ENCODE measurements at regions not wholly inside any gene's neighbourhood (a gene's known extent, or its start where the extent isn't known, plus 50 kb on each side); places are given as distances from the start of the nearest gene placed in this dataset.

GRCh38 chr2:126317790-126318431 lies 338.0 kb upstream of the GYPC start:
- no peak for DNase-seq (ENCODE audit: low spot score)

GRCh38 chr2:126322342-126322741 lies 333.6 kb upstream of the GYPC start:
- no peak for DNase-seq (ENCODE audit: low spot score)

- DNase-seq (ENCODE audit: low spot score), result no peak
Observed at GRCh38 chr2:126325202-126325601, 330.8 kb upstream of the GYPC start.

DNA sequence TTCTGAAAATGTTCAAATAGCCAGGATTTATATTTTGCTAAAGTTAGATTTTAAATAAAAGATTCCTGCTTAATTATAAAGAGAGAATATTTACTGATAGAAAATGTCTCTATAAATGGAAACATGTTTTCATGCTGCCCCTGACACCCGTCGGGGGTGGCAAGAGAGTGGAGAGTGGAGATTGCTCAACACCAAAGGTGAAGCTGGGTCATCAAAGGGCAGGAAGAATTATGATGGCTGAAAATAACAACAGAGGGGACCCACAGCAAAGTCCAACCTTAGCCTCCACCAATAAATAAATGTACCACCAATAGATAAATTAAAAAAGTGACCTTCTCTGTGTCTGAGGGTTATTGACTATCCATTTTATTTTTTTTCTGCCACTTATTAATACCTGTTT lies 326.8 kb upstream of the GYPC start:
- no peak for DNase-seq (ENCODE audit: low spot score)

DNA sequence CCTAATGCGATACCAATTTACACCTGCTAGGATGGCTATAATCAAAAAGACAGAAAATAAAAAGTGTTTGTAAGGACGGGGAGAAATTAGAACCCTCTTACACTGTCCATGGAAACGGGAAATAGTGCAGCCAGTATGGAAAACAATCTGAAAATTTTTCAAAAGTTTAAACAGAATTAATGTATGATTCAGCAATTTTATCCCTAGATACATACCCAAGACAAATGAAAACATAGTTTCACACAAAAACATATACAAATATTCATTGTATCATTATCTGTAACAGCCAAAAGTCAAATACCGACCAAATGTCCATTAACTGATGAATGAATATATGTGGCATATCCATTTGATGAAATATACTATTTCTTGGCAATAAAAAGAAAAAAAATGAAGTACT lies 313.5 kb upstream of the GYPC start:
- DNase-seq (ENCODE audit: low spot score), result no peak

- DNase-seq (ENCODE audit: low spot score), result no peak
Observed at GRCh38 chr2:126343136-126343535, 312.8 kb upstream of the GYPC start.

GRCh38 chr2:126344493-126344892 lies 311.5 kb upstream of the GYPC start:
- no peak for DNase-seq (ENCODE audit: low spot score)

DNA sequence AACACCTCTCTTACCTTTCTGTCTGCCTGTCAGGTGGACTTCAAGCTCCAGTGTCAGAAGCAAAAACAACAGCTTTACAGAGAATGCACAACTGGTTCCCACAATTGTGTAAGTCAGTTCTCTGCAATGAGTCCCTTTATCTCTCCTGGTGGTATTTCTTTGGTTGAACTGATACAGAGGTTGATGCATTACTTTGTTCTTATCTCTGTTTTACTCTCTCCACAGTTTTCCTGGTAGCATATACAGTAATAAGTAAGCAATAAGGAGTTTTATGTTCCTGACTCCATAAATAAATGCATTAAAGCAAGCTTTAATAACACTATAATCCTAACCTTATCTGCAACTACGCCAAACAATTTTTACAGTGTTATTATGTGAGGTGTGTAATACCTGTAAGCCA lies 310.3 kb upstream of the GYPC start:
- DNase-seq (ENCODE audit: low spot score), result no peak

DNA sequence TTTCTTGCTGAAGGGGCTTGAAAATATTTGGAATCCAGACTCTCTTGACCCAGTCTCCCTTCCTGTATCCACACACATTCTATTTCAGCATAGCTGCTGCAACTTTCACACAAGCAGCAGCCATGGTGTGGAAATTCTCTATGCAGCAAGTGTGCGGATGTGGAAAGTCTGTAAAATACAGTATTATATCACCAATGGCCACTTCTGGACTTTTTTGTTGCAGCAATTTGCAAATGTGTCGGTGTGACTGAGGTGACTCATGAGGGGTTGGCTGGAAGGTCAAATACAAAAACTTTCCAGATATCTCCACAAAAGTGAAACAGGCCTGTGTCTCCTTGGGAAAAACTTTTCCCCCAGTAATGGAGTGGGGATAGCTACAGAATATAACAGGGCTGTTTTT lies 299.3 kb upstream of the GYPC start:
- no peak for DNase-seq (ENCODE audit: low spot score)

DNA sequence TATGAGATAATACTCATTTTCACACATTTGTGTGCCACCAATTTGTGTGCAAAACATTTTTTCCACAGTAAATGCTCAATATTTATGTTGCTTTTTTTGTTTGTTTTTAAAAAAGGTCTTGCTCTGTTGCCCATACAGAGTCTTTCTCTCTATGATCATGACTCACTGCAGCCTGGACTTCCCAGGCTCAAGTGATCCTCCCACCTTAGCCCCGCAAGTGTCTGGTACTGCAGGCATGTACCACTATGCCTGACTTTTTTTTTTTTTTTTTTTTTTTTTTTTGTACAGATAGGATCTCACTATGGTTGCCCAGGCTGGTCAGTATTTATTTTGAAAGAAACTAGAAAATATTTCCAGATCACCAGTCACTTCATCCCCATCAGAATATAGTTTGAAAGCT lies 297.8 kb upstream of the GYPC start:
- DNase-seq (ENCODE audit: low spot score), result no peak

- no peak for DNase-seq (ENCODE audit: low spot score)
Observed at GRCh38 chr2:126359494-126359893, 296.5 kb upstream of the GYPC start.

DNA sequence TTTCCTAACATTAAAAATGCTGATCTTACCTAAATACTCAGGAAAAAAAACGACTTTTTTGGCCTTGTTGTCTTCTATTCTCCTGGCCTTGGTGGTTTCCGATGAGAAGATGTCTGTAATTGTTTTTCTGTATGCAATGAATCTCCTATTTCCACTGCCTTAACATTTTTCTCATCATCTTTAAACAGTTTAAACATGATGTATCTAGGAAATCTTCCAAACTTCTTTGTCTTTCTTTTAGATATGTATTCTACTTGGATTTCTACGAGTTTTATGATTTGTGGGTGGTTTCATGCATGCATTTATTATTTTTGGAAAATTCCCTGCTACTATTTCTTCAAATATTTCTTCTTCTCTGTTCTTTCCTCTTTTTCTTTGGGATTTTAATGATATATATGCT lies 288.6 kb upstream of the GYPC start:
- no peak for DNase-seq (ENCODE audit: low spot score)

DNA sequence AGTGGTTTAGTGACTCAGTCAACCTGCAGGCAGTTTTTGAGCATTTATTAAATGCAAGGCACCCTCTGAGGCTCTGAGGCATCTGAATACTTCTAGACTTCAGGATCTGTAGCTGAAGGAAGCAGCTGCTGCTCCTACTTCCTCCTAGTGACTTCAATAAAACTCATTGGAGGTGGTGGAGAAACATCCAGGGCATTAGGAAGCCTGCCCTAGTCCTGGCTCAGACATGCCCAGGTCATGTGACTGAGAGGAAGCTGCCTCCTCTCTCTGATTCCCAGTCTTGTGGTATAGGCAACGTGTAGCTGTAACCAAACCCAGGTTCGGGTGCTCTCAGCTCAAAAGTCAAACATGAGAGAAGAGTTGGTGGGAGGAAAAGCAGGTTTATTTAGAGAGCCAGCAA lies 287.2 kb upstream of the GYPC start:
- DNase-seq (ENCODE audit: low spot score), result peak; percentile 24

DNA sequence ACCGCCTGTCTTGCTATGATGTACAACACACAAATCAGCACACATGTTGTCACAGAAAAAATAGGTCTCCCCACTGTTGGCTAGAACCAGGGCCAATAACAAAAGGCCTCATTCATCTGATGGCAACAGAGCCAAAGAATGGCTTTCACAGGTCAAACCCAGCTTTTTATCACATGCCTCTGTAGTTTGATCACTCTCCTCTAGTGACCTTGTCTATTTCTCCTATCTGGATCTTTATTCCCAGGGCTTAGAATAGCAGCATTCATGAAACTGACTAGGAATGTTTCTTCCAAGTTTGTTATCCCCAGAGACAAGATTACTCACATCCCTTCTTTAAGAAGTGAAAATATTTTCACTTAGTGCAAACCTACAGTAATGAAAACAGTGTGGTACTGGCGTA lies 285.8 kb upstream of the GYPC start:
- DNase-seq (ENCODE audit: low spot score), result peak; percentile 9

GRCh38 chr2:126372406-126372805 lies 283.6 kb upstream of the GYPC start:
- no peak for DNase-seq (ENCODE audit: low spot score)

- DNase-seq (ENCODE audit: low spot score), result no peak
Observed at GRCh38 chr2:126378176-126378575, 277.8 kb upstream of the GYPC start.

DNA sequence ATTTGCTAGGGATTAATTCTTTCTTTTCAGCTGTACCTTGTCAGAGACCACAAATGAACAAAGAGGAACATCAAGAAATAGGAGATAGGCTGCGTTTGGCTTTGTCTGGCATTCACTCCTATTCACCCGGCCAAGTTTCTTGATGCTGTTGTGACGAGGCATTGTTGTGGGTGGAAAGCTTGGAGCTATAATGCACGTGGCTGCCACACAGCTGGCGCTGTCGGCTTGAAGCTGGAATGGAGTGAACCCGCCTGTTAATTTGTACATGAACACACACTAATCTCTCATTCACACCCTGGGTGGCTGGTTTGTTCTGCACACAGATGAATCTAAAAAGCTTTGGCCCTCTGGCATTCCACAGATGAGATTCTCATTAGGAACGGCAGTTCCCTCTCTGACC lies 274.9 kb upstream of the GYPC start:
- DNase-seq (ENCODE audit: low spot score), result peak; percentile 66

DNA sequence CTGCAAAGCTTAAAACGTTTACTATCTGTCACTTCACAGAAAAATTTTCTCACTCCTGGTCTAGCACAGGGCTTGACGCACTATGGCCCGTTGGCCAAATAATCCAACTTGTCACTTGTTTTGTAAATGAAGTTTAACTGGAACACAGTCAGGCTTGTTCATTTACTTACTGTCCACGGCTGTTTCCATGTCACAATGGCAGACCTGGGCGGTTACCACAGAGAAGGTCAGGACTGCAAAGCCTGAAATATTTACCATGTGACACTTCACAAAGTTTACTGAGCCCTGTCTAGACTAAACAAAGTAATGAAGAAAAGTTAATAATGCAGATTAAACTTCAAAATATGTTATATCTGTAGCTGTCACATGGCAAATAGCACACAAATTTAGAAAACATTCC lies 273.0 kb upstream of the GYPC start:
- no peak for DNase-seq (ENCODE audit: low spot score)

DNA sequence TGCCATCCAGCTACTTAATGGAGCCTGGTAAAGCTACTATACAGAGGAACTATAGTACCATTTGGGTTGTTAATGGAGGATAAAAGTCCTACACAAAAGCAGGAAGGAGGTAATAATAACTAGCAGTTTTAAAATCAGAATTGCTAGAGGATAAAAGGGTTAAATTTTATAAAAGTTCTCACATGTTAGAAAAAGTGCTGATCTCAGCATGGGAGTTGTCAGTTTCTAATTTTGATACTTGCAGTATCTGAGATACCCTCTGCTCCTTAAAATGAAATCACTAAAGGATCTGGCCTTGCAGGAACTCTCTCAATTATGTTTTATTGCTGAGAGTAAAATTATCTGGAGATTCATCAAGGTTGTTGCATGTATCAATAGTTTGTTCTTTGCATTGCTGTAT lies 272.2 kb upstream of the GYPC start:
- no peak for DNase-seq (ENCODE audit: low spot score)

DNA sequence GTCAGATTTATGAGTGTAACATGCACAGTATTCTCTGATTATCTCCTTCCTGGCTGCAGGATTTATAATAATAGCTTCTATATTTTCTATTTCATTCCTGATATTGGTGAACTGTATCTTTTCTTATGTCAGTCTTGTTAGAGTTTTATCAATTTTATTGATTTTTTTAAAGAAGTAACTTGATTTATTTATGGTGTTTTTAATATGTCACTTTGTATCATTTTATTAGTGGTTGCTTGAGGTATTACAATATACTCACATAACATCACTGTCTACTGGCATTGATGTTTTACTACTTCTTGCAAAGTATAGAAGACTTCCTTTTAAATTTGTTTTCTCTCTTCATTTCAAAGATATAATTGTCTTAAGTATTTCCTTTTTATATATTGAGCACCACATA lies 270.5 kb upstream of the GYPC start:
- DNase-seq (ENCODE audit: low spot score), result no peak

GRCh38 chr2:126385983-126386382 lies 270.0 kb upstream of the GYPC start:
- no peak for DNase-seq (ENCODE audit: low spot score)

GRCh38 chr2:126389446-126389845 lies 266.5 kb upstream of the GYPC start:
- no peak for DNase-seq (ENCODE audit: low spot score)

DNA sequence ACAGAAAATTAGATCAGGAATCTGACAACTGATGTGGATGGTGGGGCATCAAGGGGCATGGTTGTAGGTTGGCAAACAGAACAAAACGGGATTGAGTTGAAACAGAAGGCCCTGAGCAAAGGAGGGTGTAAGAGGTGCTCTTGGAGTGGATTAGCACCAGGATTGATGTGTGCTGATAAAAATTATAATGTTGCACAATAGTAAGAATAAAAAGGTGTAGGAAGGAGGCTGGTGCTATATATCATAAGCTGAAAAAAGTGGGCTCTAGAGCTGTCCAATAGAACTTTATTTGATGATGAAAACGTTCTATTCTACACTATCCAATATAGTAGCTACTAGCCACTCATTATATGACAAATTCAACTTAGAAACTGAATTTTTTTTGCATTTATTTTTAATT lies 263.1 kb upstream of the GYPC start:
- no peak for DNase-seq (ENCODE audit: low spot score)

DNA sequence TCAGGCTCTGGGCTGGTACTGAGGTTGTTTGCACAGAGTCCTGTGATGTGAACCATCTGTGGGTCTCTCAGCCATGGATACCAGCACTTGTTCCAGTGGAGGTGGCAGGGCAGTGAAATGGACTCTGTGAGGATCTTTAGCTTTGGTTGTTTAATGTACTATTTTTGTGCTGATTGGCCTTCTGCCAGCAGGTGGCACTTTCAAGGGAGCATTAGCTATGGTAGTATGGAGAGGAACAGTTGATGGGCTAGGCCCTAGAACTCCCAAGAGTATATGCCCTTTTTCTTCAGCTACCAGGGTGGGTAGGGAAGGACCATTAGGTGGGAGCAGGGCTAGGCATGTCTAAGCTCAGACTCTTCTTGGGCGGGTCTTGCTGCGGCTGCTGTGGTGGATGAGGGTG lies 257.0 kb upstream of the GYPC start:
- DNase-seq (ENCODE audit: low spot score), result no peak

All from globus pallidus (tissue), 1 donor.